ENCODE measurements at regions not wholly inside any gene's neighbourhood (a gene's known extent, or its start where the extent isn't known, plus 50 kb on each side); places are given as distances from the start of the nearest gene placed in this dataset.
"Not testable (repeated sequence)": the region's sequence is repeated elsewhere in the genome, so short reads cannot be mapped to it uniquely, and the experiment has no call there.

DNA sequence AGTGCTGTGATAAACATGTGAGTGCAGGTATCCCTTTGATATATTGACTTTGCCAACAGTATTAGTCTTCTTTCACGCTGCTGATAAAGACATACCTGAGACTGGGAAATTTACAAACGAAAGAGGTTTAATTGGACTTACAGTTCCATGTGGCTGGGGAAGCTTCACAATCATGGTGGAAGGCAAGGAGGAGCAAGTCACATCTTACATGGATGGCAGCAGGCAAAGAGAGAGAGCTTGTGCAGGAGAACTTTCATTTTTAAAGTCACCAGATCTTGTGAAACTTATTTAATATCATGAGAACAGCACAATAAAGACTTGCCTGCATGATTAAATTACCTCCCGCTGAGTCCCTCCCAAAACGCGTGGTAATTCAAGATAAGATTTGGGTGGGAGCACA is 277.9 kb upstream of the GCFC2 start:
- DNase-seq: not testable (repeated sequence)

DNA sequence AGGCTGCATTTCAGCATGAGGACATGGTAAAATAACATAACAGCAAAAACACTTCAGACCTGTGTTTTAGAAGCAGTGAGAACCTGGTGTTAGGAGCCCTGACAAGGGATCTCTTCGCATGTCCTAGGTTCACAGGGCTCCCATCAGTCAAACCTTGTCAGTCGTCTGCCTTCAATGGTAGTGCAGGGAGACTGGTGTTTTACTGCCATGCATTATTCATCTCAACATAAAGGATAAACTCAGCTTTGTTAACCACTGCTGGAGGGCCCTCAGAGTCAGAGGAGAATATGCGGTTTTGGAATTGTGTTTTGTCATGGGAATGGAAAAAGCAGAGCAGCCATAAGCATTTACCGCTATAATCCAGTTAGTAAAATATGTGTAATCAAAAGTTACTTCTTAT is 275.9 kb upstream of the GCFC2 start:
- no peak for DNase-seq

DNA sequence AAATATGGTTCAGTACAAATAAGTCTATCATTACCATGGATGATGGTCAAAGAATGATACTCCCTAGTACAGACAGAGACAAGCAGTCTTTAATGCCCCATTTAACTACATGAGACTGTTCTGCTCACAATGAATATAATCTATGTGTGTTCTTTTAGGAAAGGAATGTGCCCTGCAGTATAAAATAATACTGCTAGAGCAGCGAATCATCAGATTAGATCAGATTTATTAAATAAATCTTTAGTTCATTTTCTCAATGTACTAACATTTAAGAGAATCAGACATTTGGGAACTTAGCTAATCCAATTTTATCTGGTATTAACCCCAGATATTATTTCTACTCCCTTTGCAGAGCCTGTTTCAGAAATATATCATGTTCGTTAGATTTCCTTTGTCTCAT is 272.0 kb upstream of the GCFC2 start:
- no peak for DNase-seq

DNA sequence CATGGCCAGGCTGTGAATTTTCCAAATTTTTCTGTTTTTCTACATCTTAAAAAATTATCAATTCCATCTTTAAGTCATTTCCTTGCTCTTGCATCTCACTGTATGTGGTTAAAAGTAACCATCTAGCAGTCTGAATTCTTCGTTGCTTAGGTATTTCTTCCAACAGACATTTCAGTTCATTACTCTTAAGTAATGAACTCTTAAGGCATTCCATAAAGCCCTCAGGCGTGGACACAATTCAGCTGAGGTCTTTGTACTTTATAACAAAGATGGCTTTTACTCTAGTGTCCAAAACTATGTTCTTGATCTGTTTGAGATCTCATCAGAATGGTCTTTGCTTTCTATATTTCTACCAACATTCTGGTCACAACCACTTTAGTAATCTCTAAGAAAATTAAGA is 253.9 kb upstream of the GCFC2 start:
- no peak for DNase-seq

DNA sequence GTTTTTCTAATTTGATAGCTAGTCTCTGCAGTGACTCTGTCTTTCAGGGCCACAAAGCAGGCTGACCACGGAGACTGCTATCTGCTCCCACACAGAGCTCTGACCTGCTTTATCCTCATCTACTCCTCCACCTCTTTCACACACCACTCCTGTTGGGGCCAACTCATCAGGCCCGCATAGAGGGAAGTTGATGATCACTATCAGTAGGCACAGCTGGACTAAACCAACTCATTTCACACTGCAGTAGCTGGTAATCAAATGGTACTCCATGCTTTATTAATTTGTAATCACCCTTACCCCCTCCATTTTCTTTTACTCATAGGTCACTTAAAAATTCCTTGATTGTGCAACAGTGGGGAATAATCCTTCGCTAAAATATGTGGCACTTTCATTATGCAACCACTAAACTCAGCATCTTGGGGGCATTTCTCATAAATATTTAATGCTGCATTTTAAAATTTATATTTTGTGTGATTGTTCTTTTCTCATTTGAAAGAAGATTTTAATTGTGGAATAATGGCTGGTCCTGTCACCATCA is 249.8 kb upstream of the GCFC2 start:
- DNase-seq: no peak

DNA sequence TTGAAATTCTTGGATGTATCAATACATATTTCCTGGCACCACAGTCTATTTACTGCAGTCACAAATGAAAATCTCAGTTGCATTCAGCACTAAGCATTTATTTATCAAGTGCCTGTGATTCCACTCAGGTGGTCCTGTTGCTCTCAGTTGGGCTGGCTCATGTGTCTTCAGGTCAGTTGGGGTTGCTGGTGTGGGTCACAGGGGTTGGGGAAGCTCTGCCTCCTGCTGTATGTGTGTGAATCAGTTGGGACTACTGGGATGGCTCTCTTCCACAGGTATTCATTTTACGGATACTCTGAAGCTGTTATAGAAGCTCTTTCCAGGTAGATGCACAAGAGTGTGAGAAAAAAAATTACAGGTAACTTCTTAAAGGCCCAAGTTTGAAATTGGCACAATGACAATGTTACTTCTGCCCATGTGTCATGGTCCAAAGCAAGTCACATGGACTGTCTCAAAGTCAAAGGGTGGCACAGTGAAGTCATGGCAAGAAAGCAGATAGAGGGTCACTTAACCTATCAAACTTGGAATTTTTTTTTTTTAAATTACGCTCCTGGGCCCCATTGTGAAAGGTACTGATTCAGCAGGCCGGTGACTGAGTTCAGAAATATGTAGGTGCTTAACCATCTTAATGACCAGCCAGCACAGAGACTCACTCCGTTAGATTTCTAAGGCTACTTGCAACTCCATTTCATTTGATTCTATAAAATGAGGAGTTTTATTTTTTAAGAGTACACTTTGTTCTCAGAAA is 249.2 kb upstream of the GCFC2 start:
- DNase-seq: no peak

DNA sequence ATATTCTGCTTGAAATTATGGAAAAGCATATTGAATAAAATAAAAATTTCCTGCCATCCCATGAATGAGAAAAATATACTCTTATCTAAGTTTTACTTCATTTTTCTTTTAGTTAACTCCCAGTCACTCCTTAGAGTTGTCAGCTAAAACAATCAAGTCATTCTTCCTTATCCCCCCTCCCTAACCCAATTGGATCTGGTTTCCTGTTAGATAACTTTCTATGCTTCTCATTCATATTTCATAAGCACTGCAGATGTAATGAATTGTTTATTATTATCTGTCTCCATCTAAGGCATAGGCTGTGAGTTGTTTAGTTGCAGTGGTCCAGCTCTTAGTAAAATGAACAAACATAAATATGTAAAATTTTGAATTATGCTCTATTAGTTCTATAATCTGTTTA is 244.0 kb upstream of the GCFC2 start:
- DNase-seq: no peak

DNA sequence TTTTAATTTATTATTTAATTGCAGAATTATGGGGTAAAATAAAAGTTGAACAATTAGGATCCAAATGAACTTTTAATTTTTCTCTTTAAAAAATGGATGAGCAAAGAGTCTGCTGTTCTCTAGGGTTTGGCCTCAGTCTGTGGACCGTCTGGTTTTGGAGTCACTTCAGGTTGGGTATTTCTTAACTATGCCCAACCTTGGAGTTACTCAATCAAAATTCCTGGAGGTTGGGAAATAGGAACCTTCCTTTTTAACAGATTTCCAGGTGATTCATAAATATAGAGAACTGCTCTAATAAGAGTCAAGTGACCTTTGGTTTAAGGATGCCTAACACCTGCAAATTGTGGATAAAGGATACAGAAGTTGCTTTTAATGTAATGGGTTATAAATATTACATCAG is 241.5 kb upstream of the GCFC2 start:
- DNase-seq: no peak

DNA sequence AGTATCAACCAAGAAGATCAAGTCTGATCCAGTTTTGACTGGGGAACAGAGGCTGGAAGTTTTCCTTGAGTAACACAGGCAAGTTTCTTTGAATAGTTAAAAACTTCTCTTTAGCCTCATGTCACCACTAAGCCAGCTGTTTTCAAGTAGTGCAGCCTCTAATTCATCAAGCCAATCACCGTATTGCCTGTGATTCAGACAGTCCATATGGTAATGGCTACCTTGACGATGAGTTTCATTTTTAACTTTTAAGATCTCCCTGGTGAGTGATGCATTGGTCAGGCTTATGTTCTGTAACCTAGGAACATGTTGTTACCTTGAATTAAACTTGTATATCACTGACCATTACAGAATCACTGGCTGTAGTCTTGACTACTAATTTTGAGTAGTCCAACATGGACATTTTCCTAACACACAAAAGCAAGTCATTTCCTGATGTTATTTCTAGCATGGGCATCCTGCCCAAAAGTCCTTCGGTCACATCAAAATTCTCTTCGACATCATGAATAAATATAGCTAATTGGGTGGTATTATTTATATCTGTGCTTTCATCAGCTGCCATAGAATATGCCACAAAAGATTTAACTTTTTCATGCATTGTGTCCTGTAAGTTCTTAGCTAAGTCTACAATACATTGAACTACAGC is 238.8 kb upstream of the GCFC2 start:
- no peak for DNase-seq

DNA sequence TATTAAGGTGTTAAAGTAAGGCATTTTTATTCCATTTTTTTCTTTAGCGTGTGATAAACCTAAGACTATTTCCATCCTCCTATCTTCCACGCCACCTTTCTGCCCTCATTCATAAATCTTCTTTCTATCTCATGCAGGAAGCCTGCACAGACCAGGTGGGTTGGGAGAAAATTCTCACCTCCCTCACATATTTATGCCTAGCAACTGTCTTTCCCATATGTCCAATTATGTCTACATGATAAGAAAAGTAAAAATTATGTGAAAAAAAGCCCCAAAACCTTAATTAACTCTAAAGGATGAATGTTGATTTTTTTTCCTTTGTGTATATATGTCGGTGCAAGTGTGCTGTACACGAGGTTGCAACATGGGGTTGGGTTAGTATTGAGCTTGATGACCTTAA is 225.6 kb upstream of the GCFC2 start:
- DNase-seq: no peak

DNA sequence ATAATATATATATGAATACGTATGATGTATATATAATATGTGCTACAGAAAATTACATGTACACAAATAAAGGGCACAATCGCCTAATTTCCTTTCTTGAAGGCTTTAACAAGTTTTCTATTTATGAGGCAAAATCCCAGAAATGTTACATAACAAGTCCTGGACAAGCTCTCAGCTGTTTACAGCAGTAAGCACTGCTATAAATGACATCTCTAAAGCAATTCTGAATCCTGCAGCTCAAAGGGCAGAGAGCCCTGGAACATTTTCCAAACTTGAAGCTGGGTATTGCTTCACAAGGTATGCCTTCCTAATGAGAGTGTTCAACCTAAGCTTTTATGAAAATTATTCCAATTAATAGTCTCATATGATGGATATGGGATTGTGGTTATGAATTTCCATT is 222.3 kb upstream of the GCFC2 start:
- no peak for DNase-seq

DNA sequence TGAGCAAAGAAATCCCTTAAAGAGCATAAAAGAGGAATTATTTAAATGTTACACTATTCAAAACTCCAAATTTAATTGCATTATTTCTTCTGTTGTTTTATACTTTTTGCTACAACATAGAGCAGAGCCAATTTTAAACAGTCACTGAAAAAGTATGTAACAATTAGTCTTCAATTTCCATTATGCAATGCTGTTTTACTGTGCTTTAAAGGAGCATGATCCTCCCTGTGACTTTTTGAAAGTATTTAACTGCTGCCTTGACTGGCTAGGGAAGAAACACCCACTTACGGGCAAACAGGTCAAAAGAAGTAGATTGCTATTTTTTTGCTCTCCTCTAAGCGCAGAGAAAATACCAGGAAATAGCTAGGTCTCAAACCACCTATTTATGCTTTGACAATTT is 217.4 kb upstream of the GCFC2 start:
- DNase-seq: no peak

DNA sequence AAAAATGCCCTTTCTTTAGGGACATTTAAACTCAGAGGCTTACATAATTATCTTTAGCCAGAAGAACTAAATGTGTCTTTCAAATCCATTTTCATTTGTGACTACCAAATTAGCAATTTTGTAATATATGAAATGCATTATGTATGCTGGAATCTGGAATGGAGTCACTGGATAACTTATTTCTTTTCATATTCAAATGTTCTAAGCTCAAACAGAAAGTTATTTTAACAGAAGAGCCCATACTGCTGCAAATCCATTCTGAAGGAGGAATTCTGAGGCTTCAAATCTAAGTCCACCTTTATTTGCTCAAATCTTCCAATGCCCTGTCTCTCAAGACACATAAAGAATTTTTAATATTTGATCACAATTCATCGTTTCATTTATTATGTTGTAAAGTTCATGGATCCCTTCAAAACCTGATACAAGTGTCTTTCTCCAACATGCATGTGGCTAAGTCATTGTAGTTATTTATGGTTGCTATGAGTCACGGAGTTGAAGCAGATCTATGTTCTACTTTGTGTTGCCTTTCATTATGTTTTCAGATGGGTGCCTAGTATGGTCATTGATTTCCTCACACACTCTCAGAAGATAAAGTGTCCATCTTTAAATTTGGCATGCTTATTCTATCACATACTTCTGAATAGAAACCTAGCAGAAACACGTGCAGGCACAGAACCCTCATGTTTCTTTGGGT is 214.8 kb upstream of the GCFC2 start:
- DNase-seq: no peak

DNA sequence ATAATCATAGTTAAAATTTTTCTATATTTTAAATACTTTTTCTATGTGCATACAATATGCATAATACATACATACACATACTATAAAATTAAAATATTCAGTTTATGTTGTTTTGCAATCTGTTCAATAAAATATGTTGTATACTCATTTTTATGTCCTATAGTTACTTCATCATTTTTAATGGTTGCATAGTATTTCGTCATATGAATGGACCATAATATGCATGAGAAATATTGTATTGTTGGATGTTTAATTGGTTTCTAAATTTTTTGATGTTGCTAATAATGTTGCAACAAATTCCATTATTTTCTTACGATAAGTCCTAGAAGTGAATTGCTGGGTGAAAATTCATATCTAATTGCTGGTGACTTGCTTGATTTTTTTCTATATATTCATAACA is 211.5 kb upstream of the GCFC2 start:
- no peak for DNase-seq

DNA sequence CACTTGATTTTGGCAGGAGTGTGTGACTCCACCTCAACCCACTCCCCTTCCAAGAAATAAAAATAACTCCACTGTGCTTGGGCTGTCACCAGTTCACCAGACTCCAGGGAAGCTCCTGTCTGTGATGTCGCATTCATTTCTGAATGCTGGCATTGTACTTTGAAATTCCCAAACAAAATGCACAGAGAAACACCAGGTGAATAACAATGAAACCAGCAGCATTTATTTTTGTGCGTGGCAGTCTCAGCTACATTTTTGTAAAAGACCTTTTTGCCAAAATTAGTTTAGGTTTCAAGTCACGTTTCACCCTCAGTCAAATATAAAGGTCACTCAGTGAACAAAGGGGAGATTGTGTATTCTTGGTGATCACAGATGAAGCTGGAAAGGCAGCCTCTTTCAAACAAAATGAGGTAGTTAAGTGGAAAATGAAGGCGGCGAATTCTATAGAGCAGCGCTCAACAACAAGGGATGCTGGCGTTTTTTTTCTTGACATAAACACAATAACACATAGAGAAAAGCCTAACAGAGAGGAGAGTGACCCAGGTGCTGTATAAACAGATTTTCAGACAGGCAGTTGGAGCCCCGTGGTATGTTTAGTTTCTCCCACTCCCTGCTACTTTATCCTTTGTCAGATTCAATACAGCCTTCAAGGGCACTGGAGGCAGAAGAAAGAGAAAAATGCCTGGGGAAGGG is 210.3 kb upstream of the GCFC2 start:
- DNase-seq: no peak

DNA sequence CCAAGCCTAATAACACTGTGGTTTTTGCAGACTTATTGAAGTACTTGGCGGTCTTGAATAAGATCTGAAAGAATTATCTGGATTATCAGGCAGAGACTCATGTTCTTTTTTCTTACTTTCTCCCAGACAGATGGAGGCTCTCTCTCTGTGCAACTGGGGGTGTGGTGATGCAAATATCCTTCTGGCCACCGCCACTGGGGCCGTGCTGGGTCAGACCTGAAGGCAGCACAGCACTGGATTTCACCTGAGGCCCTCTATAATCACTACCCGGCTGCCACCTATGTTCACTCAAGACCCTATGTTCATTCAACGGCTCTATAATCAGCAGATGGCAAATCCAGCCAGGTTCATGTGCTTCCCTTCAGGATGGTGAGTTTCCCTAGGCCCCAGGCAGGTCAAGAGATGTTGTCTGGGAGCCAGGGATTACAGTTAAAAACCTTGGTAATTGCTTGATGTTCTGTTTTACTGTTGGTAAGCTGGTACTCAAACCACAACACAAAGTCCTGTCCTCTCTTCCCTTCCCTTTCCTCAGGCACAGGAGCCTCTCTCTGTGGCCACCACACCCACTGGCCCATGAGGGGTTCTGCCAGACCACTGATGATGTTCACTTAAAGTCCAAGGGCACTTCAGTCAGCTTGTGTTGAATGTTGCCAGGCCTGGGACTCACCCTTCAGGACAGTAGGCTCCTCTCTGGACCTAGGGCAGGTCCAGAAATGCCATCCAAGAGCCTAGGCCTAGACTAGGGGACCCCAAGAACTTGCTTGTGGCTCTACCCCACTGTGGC is 205.3 kb upstream of the GCFC2 start:
- DNase-seq: no peak

DNA sequence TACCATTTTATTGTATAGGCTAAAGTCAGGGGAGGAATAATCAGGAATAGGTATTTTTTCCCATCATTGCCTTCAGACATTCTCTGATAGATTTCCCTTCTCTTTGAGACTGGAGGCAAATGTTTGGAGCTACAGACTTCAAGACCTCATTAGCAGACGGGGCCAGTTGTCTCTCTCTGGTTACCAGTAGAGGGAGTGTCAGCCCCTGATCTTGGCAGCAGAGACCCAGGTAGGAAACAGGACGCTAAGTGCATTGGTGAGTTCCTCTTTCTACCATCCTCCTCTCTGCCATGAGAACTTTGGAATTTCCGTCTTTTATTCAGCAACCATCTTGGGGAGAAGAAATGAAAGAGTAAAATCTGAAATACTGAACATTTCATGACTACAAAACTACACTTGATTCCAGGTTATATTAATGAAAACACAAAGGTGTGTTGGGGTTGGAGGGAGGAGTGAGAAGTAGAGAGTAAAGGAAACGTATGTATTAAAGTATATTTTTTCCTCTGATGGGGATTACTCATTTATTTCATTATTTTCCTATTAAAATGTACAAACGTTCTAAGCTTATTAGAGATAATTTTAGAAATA is 186.2 kb upstream of the GCFC2 start:
- no peak for DNase-seq

DNA sequence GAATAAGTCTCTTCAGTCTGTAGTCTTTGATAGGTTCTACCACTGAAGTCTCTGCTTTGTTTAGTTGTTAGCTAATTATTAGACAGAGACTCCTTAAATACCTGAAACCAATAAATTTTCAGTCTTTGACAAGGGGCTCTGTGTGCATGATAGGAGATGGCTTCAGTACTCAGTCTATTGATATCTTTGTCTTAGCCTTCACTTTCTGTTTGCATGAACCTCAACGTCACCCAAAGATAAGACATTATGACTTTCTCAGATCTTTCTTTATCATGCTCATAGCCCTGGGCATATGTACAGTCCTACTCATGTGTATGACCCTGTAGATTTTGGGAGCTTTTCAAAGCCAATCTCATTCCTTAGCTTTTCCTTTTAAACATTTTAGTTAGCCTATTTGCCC is 183.5 kb upstream of the GCFC2 start:
- DNase-seq: no peak

DNA sequence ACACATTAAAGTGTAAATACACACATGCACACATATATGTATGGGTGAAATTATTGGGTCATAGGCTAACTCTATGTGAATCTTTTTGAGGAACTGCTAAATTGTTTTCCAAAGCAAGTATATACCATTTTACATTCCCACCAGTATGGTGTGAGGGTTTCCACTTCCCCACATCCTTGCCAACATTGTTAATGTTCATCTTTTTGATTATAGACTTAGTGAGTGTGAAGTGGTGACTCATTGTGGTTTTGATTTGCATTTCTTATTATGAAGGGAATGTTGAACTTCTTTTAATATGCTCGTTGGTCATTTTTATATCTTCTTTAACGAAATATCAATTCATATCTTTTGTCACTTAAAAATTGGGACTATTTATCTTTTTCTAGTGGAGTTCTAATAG is 181.8 kb upstream of the GCFC2 start:
- DNase-seq: no peak

DNA sequence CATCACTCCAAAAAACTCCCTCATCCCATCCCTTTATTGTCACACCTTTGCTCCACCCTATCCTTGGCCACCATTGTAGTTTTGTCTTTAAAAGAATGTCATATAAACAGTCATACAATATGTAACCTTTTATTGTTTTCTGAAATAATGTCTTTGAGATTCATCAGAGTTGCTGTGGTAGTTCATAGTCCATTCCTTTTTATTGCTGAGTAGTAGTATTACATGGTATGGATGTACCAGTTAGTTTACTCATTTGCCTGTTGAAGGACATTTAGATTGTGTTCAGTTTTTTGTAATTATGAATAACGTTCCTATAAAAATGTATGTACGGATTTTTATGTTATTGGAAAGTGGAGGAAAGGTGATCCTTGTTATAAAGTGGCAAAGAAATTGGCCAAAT is 171.8 kb upstream of the GCFC2 start:
- DNase-seq: no peak

DNA sequence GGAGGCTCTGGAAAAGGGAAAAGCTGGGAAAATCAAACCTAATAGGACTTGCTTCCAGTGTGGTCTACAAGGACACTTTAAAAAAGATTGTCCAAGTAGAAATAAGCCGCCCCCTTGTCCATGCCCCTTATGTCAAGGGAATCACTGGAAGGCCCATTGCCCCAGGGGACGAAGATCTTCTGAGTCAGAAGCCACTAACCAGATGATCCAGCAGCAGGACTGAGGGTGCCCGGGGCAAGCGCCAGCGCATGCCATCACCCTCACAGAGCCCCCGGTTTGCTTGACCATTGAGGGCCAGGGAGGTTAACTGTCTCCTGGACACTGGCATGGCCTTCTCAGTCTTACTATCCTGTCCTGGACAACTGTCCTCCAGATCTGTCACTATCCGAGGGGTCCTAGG is 164.9 kb upstream of the GCFC2 start:
- not testable (repeated sequence) for DNase-seq
